ENCODE measurements at regions not wholly inside any gene's neighbourhood (a gene's known extent, or its start where the extent isn't known, plus 50 kb on each side); places are given as distances from the start of the nearest gene placed in this dataset.

DNA sequence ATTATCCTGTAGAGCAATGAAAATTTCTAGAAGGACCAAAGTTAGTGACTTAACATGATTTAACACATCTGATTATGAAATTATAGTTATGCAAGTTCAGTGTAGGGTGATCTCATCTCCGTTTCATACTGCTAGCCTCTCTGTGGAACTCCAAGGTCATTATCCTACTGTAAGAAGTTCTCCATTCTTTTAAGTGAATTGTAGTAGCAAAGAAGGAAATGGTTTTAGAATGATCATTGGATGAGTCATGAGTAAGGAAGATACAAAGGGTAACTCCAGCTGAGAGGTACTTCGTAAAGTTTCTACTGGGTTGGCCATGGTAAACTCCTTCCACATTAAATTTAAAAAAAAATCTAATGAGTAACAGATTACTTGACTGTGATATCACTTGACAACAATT is 215.0 kb upstream of the GIMD1 start:
- H3K9ac ChIP-seq (ENCODE audit: insufficient read depth in 1 of 2, low read depth in 2 of 2, low read length in 2 of 2): no peak overlapping the region
- H3K4me2 ChIP-seq (ENCODE audit: insufficient read depth, low read length): no peak overlapping the region
- ChIA-PET POLR2A (no interaction called here), CTCF (ENCODE audit: low intra/inter-chr PET ratio) (interaction anchor here (0.6 kb wide), 1 partner anchor 28 kb away, joined by 3 read pairs; no protein-coding TSS in a partner anchor)
- no peaks in the 10 kb centered on the region; the same call in 1 of the 2 replicates for H3K9me3 ChIP-seq (replicated peaks; ENCODE audit: control insufficient read depth, insufficient read depth, low read depth, low read length)
- no peaks in the 10 kb centered on the region for H3K27me3 ChIP-seq (ENCODE audit: control insufficient read depth in 2 of 2, insufficient read depth in 2 of 2, low read length in 2 of 2)
- no peaks in the 10 kb centered on the region for H4K20me1 ChIP-seq (replicated peaks; ENCODE audit: control insufficient read depth, insufficient read depth, low read length)
- H3K9me1 ChIP-seq (ENCODE audit: control insufficient read depth, insufficient read depth, low read length): no peaks in the 10 kb centered on the region
- intact Hi-C loops (cut with micrococcal nuclease) (no loop called here), in situ Hi-C loops (cut with MboI) (no loop called here)
- WGBS (ENCODE audit: insufficient coverage, low coverage, missing lambda C conversion rate): 0% methylated on average over 2 of the region's 2 CpGs
- FAIRE-seq: no peak
- H2AFZ ChIP-seq (ENCODE audit: low read depth, low read length): no peak overlapping the region
- H3K27ac ChIP-seq (ENCODE audit: extremely low read depth, low read depth, low read length): no peak overlapping the region
- no peaks in the 10 kb centered on the region for H3K4me1 ChIP-seq (replicated peaks in 1 of 2; ENCODE audit: control insufficient read depth in 2 of 2, insufficient read depth in 2 of 2, low read length in 2 of 2)
- H3K4me3 ChIP-seq: no peak overlapping the region
- no peak for DNase-seq (ENCODE audit: extremely low read depth in 1 of 4, low spot score in 3 of 4)
- no peak for ATAC-seq
- no peaks in the 10 kb centered on the region for H3K36me3 ChIP-seq (ENCODE audit: control insufficient read depth, insufficient read depth, low read length)
- BruUV-seq (replicated peaks): no TSS peak
- H3K79me2 ChIP-seq (ENCODE audit: control insufficient read depth, insufficient read depth, low read length): no peaks in the 10 kb centered on the region
- no peak for TF ChIP-seq FOXM1 (IDR thresholded peaks at IDR 0.05; ENCODE audit: low read depth)
- no peak for TF ChIP-seq FOXM1 (CRISPR knock-in tag; IDR thresholded peaks at IDR 0.05; ENCODE audit: low read depth)
- TF ChIP-seq SMARCC2 (IDR thresholded peaks at IDR 0.05; ENCODE audit: low read depth): no peak
- TF ChIP-seq, protein P1, sequence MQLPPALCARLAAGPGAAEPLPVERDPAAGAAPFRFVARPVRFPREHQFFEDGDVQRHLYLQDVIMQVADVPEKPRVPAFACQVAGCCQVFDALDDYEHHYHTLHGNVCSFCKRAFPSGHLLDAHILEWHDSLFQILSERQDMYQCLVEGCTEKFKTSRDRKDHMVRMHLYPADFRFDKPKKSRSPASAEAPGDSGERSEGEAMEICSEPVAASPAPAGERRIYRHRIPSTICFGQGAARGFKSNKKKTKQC (CRISPR knock-in tag; IDR thresholded peaks at IDR 0.05): no peak
- TF ChIP-seq NKRF (IDR thresholded peaks at IDR 0.05; ENCODE audit: borderline replicate concordance): no peak
- TF ChIP-seq, protein P2, sequence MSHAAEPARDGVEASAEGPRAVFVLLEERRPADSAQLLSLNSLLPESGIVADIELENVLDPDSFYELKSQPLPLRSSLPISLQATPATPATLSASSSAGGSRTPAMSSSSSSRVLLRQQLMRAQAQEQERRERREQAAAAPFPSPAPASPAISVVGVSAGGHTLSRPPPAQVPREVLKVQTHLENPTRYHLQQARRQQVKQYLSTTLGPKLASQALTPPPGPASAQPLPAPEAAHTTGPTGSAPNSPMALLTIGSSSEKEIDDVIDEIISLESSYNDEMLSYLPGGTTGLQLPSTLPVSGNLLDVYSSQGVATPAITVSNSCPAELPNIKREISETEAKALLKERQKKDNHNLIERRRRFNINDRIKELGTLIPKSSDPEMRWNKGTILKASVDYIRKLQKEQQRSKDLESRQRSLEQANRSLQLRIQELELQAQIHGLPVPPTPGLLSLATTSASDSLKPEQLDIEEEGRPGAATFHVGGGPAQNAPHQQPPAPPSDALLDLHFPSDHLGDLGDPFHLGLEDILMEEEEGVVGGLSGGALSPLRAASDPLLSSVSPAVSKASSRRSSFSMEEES (CRISPR knock-in tag; IDR thresholded peaks at IDR 0.05): no peak
- no peak for TF ChIP-seq ELK1 (CRISPR knock-in tag; IDR thresholded peaks at IDR 0.05)
- TF ChIP-seq, protein P3, sequence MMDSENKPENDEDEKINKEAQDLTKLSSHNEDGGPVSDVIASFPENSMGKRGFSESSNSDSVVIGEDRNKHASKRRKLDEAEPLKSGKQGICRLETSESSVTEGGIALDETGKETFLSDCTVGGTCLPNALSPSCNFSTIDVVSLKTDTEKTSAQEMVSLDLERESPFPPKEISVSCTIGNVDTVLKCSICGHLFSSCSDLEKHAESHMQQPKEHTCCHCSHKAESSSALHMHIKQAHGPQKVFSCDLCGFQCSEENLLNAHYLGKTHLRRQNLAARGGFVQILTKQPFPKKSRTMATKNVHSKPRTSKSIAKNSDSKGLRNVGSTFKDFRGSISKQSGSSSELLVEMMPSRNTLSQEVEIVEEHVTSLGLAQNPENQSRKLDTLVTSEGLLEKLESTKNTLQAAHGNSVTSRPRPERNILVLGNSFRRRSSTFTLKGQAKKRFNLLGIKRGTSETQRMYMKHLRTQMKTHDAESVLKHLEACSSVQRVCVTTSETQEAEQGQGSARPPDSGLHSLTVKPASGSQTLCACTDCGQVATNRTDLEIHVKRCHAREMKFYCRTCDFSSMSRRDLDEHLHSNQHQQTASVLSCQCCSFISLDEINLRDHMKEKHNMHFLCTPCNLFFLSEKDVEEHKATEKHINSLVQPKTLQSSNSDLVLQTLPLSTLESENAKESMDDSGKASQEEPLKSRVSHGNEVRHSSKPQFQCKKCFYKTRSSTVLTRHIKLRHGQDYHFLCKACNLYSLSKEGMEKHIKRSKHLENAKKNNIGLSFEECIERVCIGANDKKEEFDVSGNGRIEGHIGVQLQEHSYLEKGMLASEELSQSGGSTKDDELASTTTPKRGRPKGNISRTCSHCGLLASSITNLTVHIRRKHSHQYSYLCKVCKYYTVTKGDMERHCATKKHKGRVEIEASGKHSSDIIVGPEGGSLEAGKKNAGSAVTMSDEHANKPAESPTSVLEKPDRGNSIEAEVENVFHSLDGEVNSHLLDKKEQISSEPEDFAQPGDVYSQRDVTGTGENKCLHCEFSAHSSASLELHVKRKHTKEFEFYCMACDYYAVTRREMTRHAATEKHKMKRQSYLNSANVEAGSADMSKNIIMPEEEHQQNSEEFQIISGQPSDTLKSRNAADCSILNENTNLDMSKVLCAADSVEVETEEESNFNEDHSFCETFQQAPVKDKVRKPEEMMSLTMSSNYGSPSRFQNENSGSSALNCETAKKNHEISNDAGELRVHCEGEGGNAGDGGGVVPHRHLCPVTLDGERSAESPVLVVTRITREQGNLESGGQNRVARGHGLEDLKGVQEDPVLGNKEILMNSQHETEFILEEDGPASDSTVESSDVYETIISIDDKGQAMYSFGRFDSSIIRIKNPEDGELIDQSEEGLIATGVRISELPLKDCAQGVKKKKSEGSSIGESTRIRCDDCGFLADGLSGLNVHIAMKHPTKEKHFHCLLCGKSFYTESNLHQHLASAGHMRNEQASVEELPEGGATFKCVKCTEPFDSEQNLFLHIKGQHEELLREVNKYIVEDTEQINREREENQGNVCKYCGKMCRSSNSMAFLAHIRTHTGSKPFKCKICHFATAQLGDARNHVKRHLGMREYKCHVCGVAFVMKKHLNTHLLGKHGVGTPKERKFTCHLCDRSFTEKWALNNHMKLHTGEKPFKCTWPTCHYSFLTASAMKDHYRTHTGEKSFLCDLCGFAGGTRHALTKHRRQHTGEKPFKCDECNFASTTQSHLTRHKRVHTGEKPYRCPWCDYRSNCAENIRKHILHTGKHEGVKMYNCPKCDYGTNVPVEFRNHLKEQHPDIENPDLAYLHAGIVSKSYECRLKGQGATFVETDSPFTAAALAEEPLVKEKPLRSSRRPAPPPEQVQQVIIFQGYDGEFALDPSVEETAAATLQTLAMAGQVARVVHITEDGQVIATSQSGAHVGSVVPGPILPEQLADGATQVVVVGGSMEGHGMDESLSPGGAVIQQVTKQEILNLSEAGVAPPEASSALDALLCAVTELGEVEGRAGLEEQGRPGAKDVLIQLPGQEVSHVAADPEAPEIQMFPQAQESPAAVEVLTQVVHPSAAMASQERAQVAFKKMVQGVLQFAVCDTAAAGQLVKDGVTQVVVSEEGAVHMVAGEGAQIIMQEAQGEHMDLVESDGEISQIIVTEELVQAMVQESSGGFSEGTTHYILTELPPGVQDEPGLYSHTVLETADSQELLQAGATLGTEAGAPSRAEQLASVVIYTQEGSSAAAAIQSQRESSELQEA (IDR thresholded peaks at IDR 0.05; ENCODE audit: low read depth): no peak
- no peak for TF ChIP-seq COPS2 (conservative IDR thresholded peaks at IDR 0.05)
